ENCODE measurements at regions not wholly inside any gene's neighbourhood (a gene's known extent, or its start where the extent isn't known, plus 50 kb on each side); places are given as distances from the start of the nearest gene placed in this dataset.
"Not testable (repeated sequence)": the region's sequence is repeated elsewhere in the genome, so short reads cannot be mapped to it uniquely, and the experiment has no call there.

- Histone ChIP-seq H3K36me3 (no peaks in the 10 kb centered on the region), H3K4me1 (no peaks in the 10 kb centered on the region), H3K4me3 (no peak overlapping the region), H3K27me3 (no peaks in the 10 kb centered on the region), H3K27ac (no peak overlapping the region), H3K9me3 (no peaks in the 10 kb centered on the region)
- no peak for TF ChIP-seq POLR2A (IDR thresholded peaks at IDR 0.05)
- intact Hi-C loops (cut with DNase I), result loop anchor here (5.0 kb wide), 1 partner anchor 413 kb away; no protein-coding TSS in a partner anchor
- DNase-seq (ENCODE audit: extremely low spot score in 2 of 2), result no peak
Measured at GRCh38 chr12:25404955-25405354, 148.1 kb downstream of the LMNTD1 start.

- no peak overlapping the region for H3K4me3 ChIP-seq
- intact Hi-C loops (cut with DNase I), result loop anchor here (5.0 kb wide), 1 partner anchor 409 kb away; no protein-coding TSS in a partner anchor
- no peaks in the 10 kb centered on the region for H3K36me3 ChIP-seq
- no peak overlapping the region for H3K27ac ChIP-seq
- no peak for DNase-seq (ENCODE audit: extremely low spot score in 2 of 2)
- H3K9me3 ChIP-seq, result no peaks in the 10 kb centered on the region
- no peaks in the 10 kb centered on the region for H3K4me1 ChIP-seq
- TF ChIP-seq CTCF (IDR thresholded peaks at IDR 0.05), result no peak
- no peak for TF ChIP-seq POLR2A (IDR thresholded peaks at IDR 0.05)
- no peak for TF ChIP-seq POLR2AphosphoS5 (IDR thresholded peaks at IDR 0.05; ENCODE audit: insufficient read depth in 1 of 2, low read depth in 1 of 2)
- no peaks in the 10 kb centered on the region for H3K27me3 ChIP-seq
Measured at GRCh38 chr12:25401547-25402345, 151.0 kb upstream of the KRAS start.

- intact Hi-C loops (cut with DNase I), result no loop called here
- H3K27ac ChIP-seq, result no peak overlapping the region
Measured at GRCh38 chr12:25397001-25397400, 146.3 kb upstream of the KRAS start.

DNA sequence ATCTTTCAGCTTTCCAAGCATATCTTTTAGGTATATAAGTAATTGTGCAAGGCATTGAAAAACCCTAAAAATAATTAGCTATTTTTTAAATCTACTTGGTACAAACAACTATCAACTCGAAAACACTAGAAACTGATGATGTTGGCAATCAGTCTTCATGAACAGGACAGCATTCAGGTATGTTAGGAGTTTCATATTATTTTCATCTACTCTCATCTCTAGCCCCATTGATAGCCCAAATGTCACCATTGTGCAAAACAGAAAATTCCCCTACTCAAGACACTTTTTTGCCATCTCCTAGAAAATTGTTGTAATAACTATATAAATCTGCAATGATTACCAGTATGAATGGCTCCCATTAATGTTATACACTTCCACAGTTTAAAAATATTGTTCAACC lies 144.5 kb upstream of the KRAS start:
- Histone ChIP-seq H3K4me1 (no peaks in the 10 kb centered on the region), H3K27me3 (no peaks in the 10 kb centered on the region), H3K9me3 (no peaks in the 10 kb centered on the region), H3K36me3 (no peaks in the 10 kb centered on the region), H3K27ac (no peak overlapping the region), H3K4me3 (no peak overlapping the region)
- intact Hi-C loops (cut with DNase I), result no loop called here
- no peak for TF ChIP-seq POLR2A (IDR thresholded peaks at IDR 0.05)
- no peak for TF ChIP-seq CTCF (IDR thresholded peaks at IDR 0.05)
- no peak for TF ChIP-seq POLR2AphosphoS5 (IDR thresholded peaks at IDR 0.05; ENCODE audit: insufficient read depth in 1 of 2, low read depth in 1 of 2)
- no peak for DNase-seq (ENCODE audit: extremely low spot score in 2 of 2)

More at GRCh38 chr12:25397001-25397400, 146.3 kb upstream of the KRAS start:
- Histone ChIP-seq H3K27me3 (no peaks in the 10 kb centered on the region), H3K4me3 (no peak overlapping the region), H3K36me3 (no peaks in the 10 kb centered on the region), H3K4me1 (no peaks in the 10 kb centered on the region), H3K9me3 (no peaks in the 10 kb centered on the region)
- TF ChIP-seq POLR2A (IDR thresholded peaks at IDR 0.05) (no peak), CTCF (IDR thresholded peaks at IDR 0.05) (no peak), POLR2AphosphoS5 (IDR thresholded peaks at IDR 0.05; ENCODE audit: insufficient read depth in 1 of 2, low read depth in 1 of 2) (no peak)
- DNase-seq (ENCODE audit: extremely low spot score in 2 of 2), result no peak

DNA sequence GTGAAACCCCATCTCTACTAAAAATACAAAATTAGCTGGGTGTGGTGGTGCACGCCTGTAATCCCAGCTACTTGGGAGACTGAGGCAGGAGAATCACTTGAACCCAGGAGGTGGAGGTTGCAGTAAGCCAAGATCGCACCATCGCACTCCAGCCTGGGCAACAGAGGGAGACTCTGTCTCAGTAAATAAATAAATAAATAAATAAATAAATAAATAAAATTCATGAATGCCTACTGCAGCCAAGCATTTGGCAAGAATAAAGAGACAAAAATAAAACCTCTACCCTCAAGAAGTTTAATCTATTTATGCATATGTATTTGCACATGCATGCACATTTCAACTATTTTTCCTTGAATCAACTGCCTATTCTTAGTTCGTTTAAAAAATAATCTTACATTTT lies 144.0 kb upstream of the KRAS start:
- H3K27me3 ChIP-seq; intact Hi-C loops (cut with DNase I); H3K4me1 ChIP-seq; DNase-seq (ENCODE audit: extremely low spot score in 2 of 2); H3K27ac ChIP-seq; H3K4me3 ChIP-seq; H3K36me3 ChIP-seq; H3K9me3 ChIP-seq: not testable (repeated sequence)

DNA sequence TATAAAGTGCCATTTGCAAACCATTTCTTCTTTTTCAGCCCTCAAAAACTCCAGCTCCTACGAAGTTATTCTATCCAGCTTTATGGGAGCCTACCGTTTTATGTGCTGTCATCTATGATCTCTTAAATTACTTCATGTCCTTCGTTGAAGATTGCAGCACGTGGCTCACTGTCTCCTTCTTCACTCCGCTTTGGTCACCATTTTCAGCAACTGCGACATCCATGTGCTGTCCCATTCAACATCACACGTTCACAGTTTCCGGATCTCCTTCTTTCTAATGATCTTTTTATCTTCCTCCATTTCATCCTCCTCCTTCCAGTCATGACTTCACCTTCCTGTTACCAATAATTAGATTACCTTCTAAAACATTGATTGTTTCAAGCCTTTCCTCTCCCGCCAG lies 143.3 kb upstream of the KRAS start:
- TF ChIP-seq POLR2AphosphoS5 (IDR thresholded peaks at IDR 0.05; ENCODE audit: insufficient read depth in 1 of 2, low read depth in 1 of 2) (no peak), CTCF (IDR thresholded peaks at IDR 0.05) (no peak), POLR2A (IDR thresholded peaks at IDR 0.05) (no peak)
- DNase-seq (ENCODE audit: extremely low spot score in 2 of 2), result no peak
- no peaks in the 10 kb centered on the region for H3K27me3 ChIP-seq
- H3K4me1 ChIP-seq, result no peaks in the 10 kb centered on the region
- no peaks in the 10 kb centered on the region for H3K9me3 ChIP-seq
- intact Hi-C loops (cut with DNase I), result no loop called here
- H3K36me3 ChIP-seq, result no peaks in the 10 kb centered on the region
- no peak overlapping the region for H3K27ac ChIP-seq
- H3K4me3 ChIP-seq, result no peak overlapping the region

DNA sequence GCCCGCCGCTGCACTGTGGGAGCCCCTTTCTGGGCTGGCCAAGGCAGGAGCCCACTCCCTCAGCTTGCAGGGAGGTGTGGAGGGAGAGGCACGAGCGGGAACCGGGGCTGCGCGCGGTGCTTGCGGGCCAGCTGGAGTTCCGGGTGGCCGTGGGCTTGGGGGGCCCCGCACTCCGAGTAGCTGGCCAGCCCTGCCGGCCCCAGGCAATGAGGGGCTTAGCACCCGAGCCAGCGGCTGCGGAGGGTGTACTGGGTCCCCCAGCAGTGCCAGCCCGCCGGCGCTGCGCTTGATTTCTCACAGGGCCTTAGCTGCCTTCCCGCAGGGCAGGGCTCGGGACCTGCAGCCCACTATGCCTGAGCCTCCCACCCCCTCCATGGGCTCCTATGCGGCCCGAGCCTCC lies 140.6 kb upstream of the KRAS start:
- intact Hi-C loops (cut with DNase I); H3K4me3 ChIP-seq; H3K27me3 ChIP-seq; H3K27ac ChIP-seq; H3K4me1 ChIP-seq; DNase-seq (ENCODE audit: extremely low spot score in 2 of 2); H3K36me3 ChIP-seq; H3K9me3 ChIP-seq: not testable (repeated sequence)
